ENCODE measurements at regions not wholly inside any gene's neighbourhood (a gene's known extent, or its start where the extent isn't known, plus 50 kb on each side); places are given as distances from the start of the nearest gene placed in this dataset.

DNA sequence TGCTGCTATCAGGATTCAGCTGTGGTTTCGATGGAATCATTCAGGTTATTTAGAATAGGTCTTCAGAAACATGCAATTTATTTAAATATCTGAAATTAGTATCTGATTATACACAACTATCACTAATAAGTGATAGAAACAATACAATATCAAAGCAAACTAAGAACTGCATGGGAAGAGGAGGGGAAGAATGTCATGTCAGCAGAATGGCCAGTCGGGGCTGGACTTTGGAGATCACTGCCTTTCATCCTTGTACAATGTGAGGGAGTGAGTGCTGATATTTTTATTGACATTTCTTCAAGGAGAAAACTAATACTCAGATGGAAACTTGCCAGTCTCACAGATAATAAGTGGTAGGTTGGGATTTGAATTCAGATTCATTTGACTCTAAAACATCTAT, 224.0 kb upstream of the LINC00305 start:
- TF ChIP-seq, protein P1, sequence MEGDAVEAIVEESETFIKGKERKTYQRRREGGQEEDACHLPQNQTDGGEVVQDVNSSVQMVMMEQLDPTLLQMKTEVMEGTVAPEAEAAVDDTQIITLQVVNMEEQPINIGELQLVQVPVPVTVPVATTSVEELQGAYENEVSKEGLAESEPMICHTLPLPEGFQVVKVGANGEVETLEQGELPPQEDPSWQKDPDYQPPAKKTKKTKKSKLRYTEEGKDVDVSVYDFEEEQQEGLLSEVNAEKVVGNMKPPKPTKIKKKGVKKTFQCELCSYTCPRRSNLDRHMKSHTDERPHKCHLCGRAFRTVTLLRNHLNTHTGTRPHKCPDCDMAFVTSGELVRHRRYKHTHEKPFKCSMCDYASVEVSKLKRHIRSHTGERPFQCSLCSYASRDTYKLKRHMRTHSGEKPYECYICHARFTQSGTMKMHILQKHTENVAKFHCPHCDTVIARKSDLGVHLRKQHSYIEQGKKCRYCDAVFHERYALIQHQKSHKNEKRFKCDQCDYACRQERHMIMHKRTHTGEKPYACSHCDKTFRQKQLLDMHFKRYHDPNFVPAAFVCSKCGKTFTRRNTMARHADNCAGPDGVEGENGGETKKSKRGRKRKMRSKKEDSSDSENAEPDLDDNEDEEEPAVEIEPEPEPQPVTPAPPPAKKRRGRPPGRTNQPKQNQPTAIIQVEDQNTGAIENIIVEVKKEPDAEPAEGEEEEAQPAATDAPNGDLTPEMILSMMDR (optimal IDR thresholded peaks at IDR 0.05 in 1 of 3, IDR thresholded peaks at IDR 0.05 in 1 of 3, conservative IDR thresholded peaks at IDR 0.05 in 1 of 3; ENCODE audit: extremely low read depth in 1 of 3, insufficient read depth in 2 of 3, low read length in 3 of 3): no peak
- no peak for TF ChIP-seq EZH2 (IDR thresholded peaks at IDR 0.05; ENCODE audit: low read length)

Measured in keratinocyte (primary cell).